ENCODE measurements at regions not wholly inside any gene's neighbourhood (a gene's known extent, or its start where the extent isn't known, plus 50 kb on each side); places are given as distances from the start of the nearest gene placed in this dataset.

DNA sequence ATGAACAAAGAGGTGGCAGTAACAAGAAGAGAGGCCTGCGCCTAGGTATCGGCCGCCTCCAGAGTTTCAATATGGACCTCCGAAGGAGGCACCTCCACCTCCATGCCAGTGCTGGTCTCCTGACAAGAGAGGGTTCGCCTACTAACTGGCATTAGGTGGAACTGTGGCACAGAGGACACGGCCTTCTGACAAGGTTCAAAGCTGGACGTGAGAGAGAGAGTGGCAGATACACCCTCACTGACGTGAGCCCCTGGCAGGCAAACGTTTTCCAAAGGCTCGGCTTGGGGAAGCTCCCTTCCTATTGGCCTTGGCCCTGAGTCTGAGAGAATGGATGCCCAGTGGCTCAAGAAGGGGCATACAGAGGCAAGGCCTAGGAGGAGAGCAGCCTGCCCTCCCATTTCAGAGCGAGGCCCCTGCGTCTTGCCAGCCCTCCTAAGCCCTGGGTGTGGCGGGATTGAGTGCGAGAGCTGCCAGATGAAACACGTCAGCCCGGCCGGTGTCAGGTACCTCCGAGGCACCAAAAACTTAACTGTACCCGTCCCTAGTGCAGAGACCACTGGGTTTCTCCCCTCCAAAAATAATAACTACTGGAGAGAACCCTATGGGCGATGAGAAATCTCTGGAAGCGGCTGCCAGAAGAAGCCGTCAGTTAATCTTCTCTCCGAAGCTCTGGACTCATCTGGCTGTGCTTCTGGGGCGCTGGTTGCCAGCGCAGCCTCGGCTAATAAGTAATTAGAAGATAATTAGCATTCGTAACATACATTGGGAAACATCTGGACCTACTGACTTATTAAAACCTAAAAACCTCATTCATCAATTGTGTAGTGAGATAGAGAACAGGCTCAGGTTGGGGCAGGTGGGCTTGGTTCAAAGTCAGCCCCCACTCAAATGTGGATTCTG lies 283.6 kb downstream of the NPHP4 start:
- TF ChIP-seq, protein P1, sequence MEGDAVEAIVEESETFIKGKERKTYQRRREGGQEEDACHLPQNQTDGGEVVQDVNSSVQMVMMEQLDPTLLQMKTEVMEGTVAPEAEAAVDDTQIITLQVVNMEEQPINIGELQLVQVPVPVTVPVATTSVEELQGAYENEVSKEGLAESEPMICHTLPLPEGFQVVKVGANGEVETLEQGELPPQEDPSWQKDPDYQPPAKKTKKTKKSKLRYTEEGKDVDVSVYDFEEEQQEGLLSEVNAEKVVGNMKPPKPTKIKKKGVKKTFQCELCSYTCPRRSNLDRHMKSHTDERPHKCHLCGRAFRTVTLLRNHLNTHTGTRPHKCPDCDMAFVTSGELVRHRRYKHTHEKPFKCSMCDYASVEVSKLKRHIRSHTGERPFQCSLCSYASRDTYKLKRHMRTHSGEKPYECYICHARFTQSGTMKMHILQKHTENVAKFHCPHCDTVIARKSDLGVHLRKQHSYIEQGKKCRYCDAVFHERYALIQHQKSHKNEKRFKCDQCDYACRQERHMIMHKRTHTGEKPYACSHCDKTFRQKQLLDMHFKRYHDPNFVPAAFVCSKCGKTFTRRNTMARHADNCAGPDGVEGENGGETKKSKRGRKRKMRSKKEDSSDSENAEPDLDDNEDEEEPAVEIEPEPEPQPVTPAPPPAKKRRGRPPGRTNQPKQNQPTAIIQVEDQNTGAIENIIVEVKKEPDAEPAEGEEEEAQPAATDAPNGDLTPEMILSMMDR (IDR thresholded peaks at IDR 0.05; ENCODE audit: insufficient read depth in 1 of 2, low read depth in 1 of 2, low read length in 1 of 2, severe bottlenecking in 1 of 2, unreplicated experiment in 1 of 2): no peak
- no peaks in the 10 kb centered on the region for H3K4me1 Mint-ChIP-seq (ENCODE audit: low read depth, unreplicated experiment)
- intact Hi-C loops (cut with micrococcal nuclease; ENCODE audit: unreplicated experiment): no loop called here
- BruUV-seq (replicated peaks): no TSS peak
- no peaks in the 10 kb centered on the region for H3K9me3 Mint-ChIP-seq (ENCODE audit: unreplicated experiment)
- H3K27ac Mint-ChIP-seq (ENCODE audit: unreplicated experiment): no peak overlapping the region
- H3K9me3 ChIP-seq: no peaks in the 10 kb centered on the region
- DNase-seq: peak in 1 of 2 experiments; percentile 16
- no peak overlapping the region for H3K4me3 ChIP-seq (ENCODE audit: low read depth, low read length)
- POLR2A ChIA-PET: no interaction called here
- H3K4me3 Mint-ChIP-seq (ENCODE audit: unreplicated experiment): no peak overlapping the region
- H3K27me3 Mint-ChIP-seq (ENCODE audit: insufficient read depth, unreplicated experiment): no peaks in the 10 kb centered on the region
- H3K36me3 Mint-ChIP-seq (ENCODE audit: insufficient read depth, unreplicated experiment): no peaks in the 10 kb centered on the region
- H3K4me1 ChIP-seq: no peaks in the 10 kb centered on the region
- no peaks in the 10 kb centered on the region for H3K27me3 ChIP-seq (replicated peaks; ENCODE audit: control insufficient read depth, insufficient read depth, low read length)
- H3K36me3 ChIP-seq (ENCODE audit: control insufficient read depth, insufficient read depth, low read length): no peaks in the 10 kb centered on the region
- CTCF ChIA-PET: no interaction called here

DNA sequence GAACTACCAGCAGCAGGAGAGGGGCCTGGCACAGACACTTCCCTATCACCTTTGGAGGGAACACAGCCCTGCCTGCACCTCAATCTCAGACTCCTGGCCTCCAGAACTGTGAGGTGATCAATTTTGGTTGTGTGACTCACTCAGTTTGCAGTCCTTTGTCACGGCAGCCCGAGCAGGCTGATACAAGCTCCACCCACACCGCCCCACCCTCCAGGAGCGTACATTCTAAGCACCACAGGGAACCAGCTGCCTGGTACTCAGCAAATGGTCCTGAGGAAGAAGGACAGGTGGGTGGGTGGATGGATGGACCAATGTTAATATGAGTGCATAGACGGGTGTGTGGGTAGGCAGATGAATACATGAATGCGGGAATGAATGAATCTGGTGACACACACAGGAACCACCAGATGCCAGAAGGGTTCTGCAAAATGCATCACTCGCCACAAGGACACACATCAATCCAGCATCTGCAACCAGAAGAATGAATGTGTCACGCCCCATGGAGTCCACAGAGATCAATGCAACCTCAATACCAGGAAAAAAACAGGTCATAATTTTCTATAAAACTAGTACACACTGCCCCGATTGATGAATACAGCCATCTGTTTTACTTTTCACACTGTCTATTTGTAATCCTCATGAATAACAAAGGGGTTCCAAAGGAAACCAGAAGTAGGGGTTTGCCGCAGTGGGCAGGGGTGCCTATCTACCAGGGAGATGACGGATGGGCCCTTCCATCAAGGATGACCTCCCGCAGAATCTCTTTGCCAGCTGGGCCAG lies 284.5 kb downstream of the NPHP4 start:
- TF ChIP-seq, protein P1 (IDR thresholded peaks at IDR 0.05; ENCODE audit: insufficient read depth in 1 of 2, low read depth in 1 of 2, low read length in 1 of 2, severe bottlenecking in 1 of 2, unreplicated experiment in 1 of 2): no peak
- H3K4me1 Mint-ChIP-seq (ENCODE audit: low read depth, unreplicated experiment): no peaks in the 10 kb centered on the region
- Histone ChIP-seq H3K4me1 (no peaks in the 10 kb centered on the region), H3K4me3 (ENCODE audit: low read depth, low read length) (no peak overlapping the region), H3K9me3 (no peaks in the 10 kb centered on the region), H3K27me3 (replicated peaks; ENCODE audit: control insufficient read depth, insufficient read depth, low read length) (no peaks in the 10 kb centered on the region), H3K36me3 (ENCODE audit: control insufficient read depth, insufficient read depth, low read length) (no peaks in the 10 kb centered on the region)
- no peaks in the 10 kb centered on the region for H3K9me3 Mint-ChIP-seq (ENCODE audit: unreplicated experiment)
- intact Hi-C loops (cut with micrococcal nuclease; ENCODE audit: unreplicated experiment): no loop called here
- ChIA-PET POLR2A (no interaction called here), CTCF (no interaction called here)
- BruUV-seq (replicated peaks): no TSS peak
- no peak overlapping the region for H3K4me3 Mint-ChIP-seq (ENCODE audit: unreplicated experiment)
- no peaks in the 10 kb centered on the region for H3K36me3 Mint-ChIP-seq (ENCODE audit: insufficient read depth, unreplicated experiment)
- DNase-seq: no peak
- H3K27me3 Mint-ChIP-seq (ENCODE audit: insufficient read depth, unreplicated experiment): no peaks in the 10 kb centered on the region
- no peak overlapping the region for H3K27ac Mint-ChIP-seq (ENCODE audit: unreplicated experiment)

DNA sequence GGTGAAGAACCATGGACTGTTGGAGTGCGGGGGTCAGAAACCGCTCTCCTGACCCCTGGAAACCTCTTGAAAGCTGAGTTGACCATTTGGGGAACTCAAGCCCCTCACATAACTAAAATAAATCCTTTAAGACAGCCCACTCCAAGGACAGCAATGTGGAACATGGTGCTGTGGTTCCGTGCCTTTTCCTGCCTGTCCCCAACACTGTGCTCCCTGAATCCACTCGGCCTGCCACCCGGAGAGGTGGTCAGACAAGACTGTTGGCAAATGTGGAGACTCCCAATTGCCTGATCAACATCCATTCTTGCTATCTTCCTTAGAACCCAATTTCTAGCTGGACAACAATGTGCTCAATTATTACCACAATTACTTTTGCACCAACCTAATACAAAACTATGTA lies 286.0 kb downstream of the NPHP4 start:
- Histone ChIP-seq H3K27me3 (replicated peaks; ENCODE audit: control insufficient read depth, insufficient read depth, low read length) (no peaks in the 10 kb centered on the region), H3K36me3 (ENCODE audit: control insufficient read depth, insufficient read depth, low read length) (no peaks in the 10 kb centered on the region), H3K4me3 (ENCODE audit: low read depth, low read length) (no peak overlapping the region), H3K9me3 (no peaks in the 10 kb centered on the region), H3K4me1 (no peaks in the 10 kb centered on the region)
- Mint-ChIP-seq H3K4me1 (ENCODE audit: low read depth, unreplicated experiment) (no peaks in the 10 kb centered on the region), H3K4me3 (ENCODE audit: unreplicated experiment) (no peak overlapping the region), H3K27ac (ENCODE audit: unreplicated experiment) (no peak overlapping the region), H3K36me3 (ENCODE audit: insufficient read depth, unreplicated experiment) (no peaks in the 10 kb centered on the region), H3K9me3 (ENCODE audit: unreplicated experiment) (no peaks in the 10 kb centered on the region), H3K27me3 (ENCODE audit: insufficient read depth, unreplicated experiment) (no peaks in the 10 kb centered on the region)
- no TSS peak for BruUV-seq (replicated peaks)
- DNase-seq: no peak
- intact Hi-C loops (cut with micrococcal nuclease; ENCODE audit: unreplicated experiment): no loop called here
- TF ChIP-seq, protein P1 (IDR thresholded peaks at IDR 0.05; ENCODE audit: insufficient read depth in 1 of 2, low read depth in 1 of 2, low read length in 1 of 2, severe bottlenecking in 1 of 2, unreplicated experiment in 1 of 2): no peak
- POLR2A ChIA-PET: no interaction called here
- CTCF ChIA-PET: no interaction called here

Measured in Caco-2 (cell line).